GM21786 (cell line): ENCODE measurements at regions not wholly inside any gene's neighbourhood (a gene's known extent, or its start where the extent isn't known, plus 50 kb on each side); places are given as distances from the start of the nearest gene placed in this dataset.
"Not testable (repeated sequence)": the region's sequence is repeated elsewhere in the genome, so short reads cannot be mapped to it uniquely, and the experiment has no call there.

Source experiments
- ATAC-seq: cut with Tn5 transposase; IDR thresholded peaks from one replicate; pipeline ENCODE4 v1.9.1; 2021; ENCODE audit not compliant: unreplicated experiment

DNA sequence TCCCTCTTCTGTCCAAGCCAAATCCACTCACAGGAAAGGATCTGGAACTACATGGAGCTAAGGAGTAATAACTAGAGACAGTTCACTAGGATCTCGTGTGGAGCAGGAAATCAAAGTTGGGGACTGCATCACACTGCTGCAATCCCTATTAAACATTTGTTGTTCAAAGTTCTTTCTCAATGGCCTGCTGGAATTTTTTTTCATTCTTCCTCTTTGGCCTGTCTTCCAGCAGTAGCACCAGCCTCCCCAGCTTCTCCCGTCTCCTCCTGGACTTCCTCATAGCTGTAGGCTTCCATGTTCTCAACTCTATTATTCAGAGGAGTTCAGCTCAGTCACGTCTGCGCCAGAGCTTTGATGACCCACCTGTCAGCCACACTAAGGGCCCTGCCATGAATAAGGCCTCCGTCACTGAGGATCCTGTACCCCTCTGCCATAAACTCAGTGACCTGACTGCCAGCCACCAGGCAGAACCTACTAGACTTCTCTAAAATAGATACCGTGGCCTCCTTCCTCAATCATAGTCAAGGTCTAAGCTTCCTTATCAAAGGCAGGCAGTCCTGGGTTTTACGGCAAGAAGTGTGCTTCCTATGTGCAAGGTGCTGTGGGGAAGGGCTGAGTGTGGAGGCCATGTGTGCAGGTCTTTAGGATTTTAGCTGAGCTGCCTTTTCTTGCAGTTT is 60.9 kb upstream of the PLGLB2 start:
- ATAC-seq = not testable (repeated sequence)

DNA sequence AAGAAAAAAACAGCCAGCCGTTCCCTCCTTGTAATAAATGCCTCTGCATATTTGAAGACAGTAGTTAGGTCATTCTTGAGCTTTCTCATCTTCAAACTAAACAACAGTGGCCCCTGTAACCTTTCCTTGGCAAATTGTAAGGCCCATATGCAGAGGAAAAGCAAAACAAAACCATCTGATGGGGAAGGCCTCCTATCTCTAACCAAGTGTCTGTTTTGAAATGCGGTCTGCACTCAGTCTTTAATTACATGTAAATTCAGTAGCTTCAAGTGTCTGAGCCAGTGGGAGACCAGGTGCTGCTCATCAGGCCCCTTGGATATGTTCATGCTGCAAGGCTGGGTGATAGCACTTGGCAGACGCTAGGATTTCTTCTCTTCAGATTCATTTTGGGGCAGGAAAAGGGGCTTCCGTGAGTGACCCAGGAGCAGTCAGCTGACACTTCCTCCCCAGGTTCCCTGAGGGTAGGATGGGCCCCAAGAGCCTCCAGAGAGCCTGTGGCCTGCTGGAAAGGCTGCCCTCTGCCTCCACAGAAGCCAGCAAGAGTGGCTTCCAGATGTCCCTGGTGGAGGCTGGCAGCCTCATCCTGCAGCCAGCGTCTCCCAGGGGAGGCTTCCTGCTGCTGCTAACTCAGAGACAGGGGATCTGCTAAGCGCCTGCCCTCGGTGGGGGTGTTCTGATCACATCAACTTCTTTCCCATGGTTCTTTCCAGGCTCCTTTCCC is 60.2 kb upstream of the PLGLB2 start:
- not testable (repeated sequence) for ATAC-seq

GRCh38 chr2:87691899-87692592 is 55.8 kb upstream of the PLGLB2 start:
- ATAC-seq = not testable (repeated sequence)

DNA sequence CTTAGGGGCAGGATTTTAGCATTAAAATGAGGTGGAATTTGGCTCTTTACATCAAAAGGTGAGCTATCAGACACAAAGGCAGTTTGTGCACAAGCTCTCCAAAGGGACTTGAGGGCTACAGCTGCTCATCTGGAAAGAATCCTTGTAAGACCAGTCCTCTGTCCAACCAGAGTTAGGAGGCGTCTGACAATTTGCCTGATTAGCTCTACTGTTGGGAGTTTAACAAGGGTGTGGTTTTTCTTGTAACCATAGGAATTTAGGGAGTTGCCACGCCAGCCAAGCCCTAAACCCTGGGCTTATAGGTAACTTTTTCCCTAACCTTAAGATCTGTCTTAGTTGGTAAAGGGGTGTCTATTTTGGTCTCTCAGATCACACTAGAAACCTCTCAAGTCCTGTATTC is 55.0 kb upstream of the PLGLB2 start:
- ATAC-seq = not testable (repeated sequence)

DNA sequence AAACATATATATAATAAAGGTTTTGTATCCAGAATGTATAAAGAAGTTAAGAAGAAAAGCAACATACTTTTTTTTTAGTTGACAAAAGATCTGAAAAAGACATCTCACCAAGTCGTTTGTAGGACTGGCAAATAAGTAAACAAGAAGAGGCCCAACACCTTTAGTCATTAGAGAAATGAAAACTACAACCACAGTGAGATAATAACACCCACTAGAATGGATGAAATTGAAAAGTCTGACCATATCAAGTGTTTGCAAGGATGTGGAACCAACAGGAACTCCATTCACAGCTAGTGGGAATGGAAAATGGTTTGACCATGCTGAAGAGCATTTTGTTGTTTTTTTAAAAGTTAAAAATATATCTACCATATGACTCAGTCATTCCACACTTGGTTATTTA is 54.0 kb upstream of the PLGLB2 start:
- ATAC-seq = not testable (repeated sequence)

DNA sequence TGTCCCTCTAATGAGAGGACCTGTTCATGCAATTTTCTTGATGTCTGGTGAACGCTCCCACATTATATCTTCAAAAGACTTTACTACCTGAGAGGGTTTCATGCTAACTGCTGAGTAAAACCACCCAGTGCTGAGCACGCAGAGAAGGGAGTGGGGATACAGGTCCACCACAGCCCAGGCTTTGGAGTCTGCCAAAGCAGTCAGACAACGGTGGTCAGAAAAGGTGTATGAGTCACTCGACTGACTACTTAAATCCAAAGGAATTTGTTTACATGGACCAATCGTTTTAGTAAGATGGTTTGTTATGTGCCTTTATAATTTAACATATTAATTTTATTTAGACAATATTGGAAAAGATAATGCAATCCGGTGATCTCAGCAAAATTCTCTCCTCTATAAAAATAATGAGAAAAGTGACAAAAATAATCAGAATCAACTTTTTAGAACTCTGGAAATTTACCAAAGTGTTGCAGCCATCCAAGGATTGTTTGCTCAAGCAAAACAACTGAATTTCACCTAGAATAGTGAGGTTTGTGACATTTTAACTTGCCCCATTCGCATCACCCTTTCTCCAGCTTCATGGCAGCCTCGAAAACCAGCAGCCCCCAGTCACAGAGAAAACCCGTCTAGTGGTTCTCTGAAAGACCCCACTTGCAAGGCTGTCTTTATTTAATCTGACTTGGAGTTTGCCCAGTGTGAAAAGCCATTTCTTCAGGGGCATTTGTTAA is 52.1 kb upstream of the PLGLB2 start:
- ATAC-seq = not testable (repeated sequence)
